Liver (tissue), 8 donors: ENCODE measurements at regions not wholly inside any gene's neighbourhood (a gene's known extent, or its start where the extent isn't known, plus 50 kb on each side); places are given as distances from the start of the nearest gene placed in this dataset.

Source experiments
- DNase-seq: peaks from one replicate; pipeline ENCODE4 v3.0.0-alpha.2; 2017; ENCODE audit warnings: low spot score
- H3K27ac ChIP-seq, 2 donors: one replicate each; pipeline ENCODE4 v1.7.0; 2013; ENCODE audit warnings: inconsistent platforms in 2 of 2, low read length in 2 of 2, control low read depth in 1 of 2, low read depth in 1 of 2, mild to moderate bottlenecking in 1 of 2
- H3K27me3 ChIP-seq, 4 donors: one replicate each; pipeline versions ENCODE4 v1.6.1 to v1.7.0; 2013; ENCODE audit warnings: low read length in 3 of 4, inconsistent platforms in 1 of 4, mild to moderate bottlenecking in 1 of 4, moderate library complexity in 1 of 4; ENCODE audit not compliant: control insufficient read depth in 4 of 4, insufficient read depth in 4 of 4
- H3K36me3 ChIP-seq, 4 donors: one replicate each; pipeline versions ENCODE4 v1.6.1 to v1.7.0; 2013; ENCODE audit warnings: low read length in 3 of 4, mild to moderate bottlenecking in 3 of 4, low read depth in 1 of 4, moderate library complexity in 1 of 4; ENCODE audit not compliant: control insufficient read depth in 4 of 4, insufficient read depth in 3 of 4
- H3K4me1 ChIP-seq, 4 donors: one replicate each; pipeline versions ENCODE4 v1.6.1 to v1.7.0; 2013; ENCODE audit warnings: low read length in 3 of 4, mild to moderate bottlenecking in 3 of 4, moderate library complexity in 1 of 4; ENCODE audit not compliant: control insufficient read depth in 4 of 4, insufficient read depth in 4 of 4
- H3K4me3 ChIP-seq, 3 donors: one replicate each; pipeline versions ENCODE4 v1.6.1 to v1.7.0; 2013; ENCODE audit warnings: low read length in 3 of 3, control low read depth in 1 of 3, low read depth in 1 of 3, mild to moderate bottlenecking in 1 of 3
- H3K9ac ChIP-seq, 2 donors: one replicate each; pipeline ENCODE4 v1.7.0; 2013; ENCODE audit warnings: low read length in 2 of 2, mild to moderate bottlenecking in 2 of 2, moderate library complexity in 2 of 2, control low read depth in 1 of 2, low read depth in 1 of 2
- H3K9me3 ChIP-seq, 4 donors: one replicate each; pipeline versions ENCODE4 v1.6.1 to v1.7.0; 2013; ENCODE audit warnings: low read length in 3 of 4; ENCODE audit not compliant: control insufficient read depth in 4 of 4
- ATF3 ChIP-seq: IDR thresholded peaks from 2 replicates; pipeline ENCODE4 v1.6.1; 2016; ENCODE audit warnings: antibody characterized with exemption
- CTCF ChIP-seq: fragments of 150-350 bp; IDR thresholded peaks from 2 replicates; pipeline ENCODE4 v1.5.1; 2017; ENCODE audit warnings: improper control_type of control experiment, low read depth, low read length; ENCODE audit not compliant: missing input control
- EGR1 ChIP-seq, 2 donors: IDR thresholded peaks; 2 replicates each; pipeline ENCODE4 v1.6.1; 2016 to 2018; ENCODE audit warnings: antibody characterized with exemption in 2 of 2, low read depth in 2 of 2
- FOXA1 ChIP-seq: IDR thresholded peaks from 2 replicates; pipeline ENCODE4 v1.6.1; 2016; ENCODE audit warnings: antibody characterized with exemption
- GABPA ChIP-seq, 2 donors: IDR thresholded peaks in 1 of 2; conservative IDR thresholded peaks in 1 of 2; 2 replicates each; pipeline ENCODE4 v1.6.1; 2016; ENCODE audit warnings: antibody characterized with exemption in 2 of 2, mild to moderate bottlenecking in 1 of 2, moderate library complexity in 1 of 2
- HNF4A ChIP-seq, 2 donors: conservative IDR thresholded peaks; 2 replicates each; pipeline ENCODE4 v1.6.1; 2016; ENCODE audit warnings: antibody characterized with exemption in 2 of 2, mild to moderate bottlenecking in 2 of 2
- HNF4G ChIP-seq: IDR thresholded peaks from 2 replicates; pipeline ENCODE4 v1.6.1; 2016; ENCODE audit warnings: antibody characterized with exemption
- JUND ChIP-seq, 2 donors: IDR thresholded peaks; 2 replicates each; pipeline ENCODE4 v1.6.1; 2016; ENCODE audit warnings: antibody characterized with exemption in 2 of 2
- MAX ChIP-seq: IDR thresholded peaks from 2 replicates; pipeline ENCODE4 v1.6.1; 2016; ENCODE audit warnings: antibody characterized with exemption
- NR2F2 ChIP-seq: IDR thresholded peaks from 2 replicates; pipeline ENCODE4 v1.6.1; 2016; ENCODE audit warnings: antibody characterized with exemption
- RAD21 ChIP-seq, 2 donors: IDR thresholded peaks; 2 replicates each; pipeline ENCODE4 v1.6.1; 2016; ENCODE audit warnings: antibody characterized with exemption in 2 of 2, mild to moderate bottlenecking in 2 of 2
- REST ChIP-seq: IDR thresholded peaks from 2 replicates; pipeline ENCODE4 v1.6.1; 2016; ENCODE audit warnings: antibody characterized with exemption, mild to moderate bottlenecking
- RXRA ChIP-seq, 2 donors: IDR thresholded peaks; 2 replicates each; pipeline ENCODE4 v1.6.1; 2017 to 2018; ENCODE audit warnings: antibody characterized with exemption in 2 of 2, mild to moderate bottlenecking in 1 of 2
- SP1 ChIP-seq: IDR thresholded peaks from 2 replicates; pipeline ENCODE4 v1.6.1; 2018; ENCODE audit warnings: antibody characterized with exemption, mild to moderate bottlenecking
- TAF1 ChIP-seq: conservative IDR thresholded peaks from 2 replicates; pipeline ENCODE4 v1.6.1; 2016; ENCODE audit warnings: antibody characterized with exemption, mild to moderate bottlenecking
- YY1 ChIP-seq: IDR thresholded peaks from 2 replicates; pipeline ENCODE4 v1.6.1; 2016; ENCODE audit warnings: antibody characterized with exemption, mild to moderate bottlenecking
- ZBTB33 ChIP-seq: IDR thresholded peaks from 2 replicates; pipeline ENCODE4 v1.6.1; 2016; ENCODE audit warnings: antibody characterized with exemption
- WGBS: extraction: QIAGEN DNeasy Blood & Tissue Kit; methylation state at CpG from one replicate; pipeline ENCODE4 v1.1.7; 2013; 5-methylcytosine and 5-hydroxymethylcytosine counted together
- donor health status: healthy.
- donor health status: healthy.
- donor health status: healthy.
- donor health status: healthy.
- donor health status: healthy.

GRCh38 chr5:130805036-130805435, 360.0 kb downstream of the HINT1 start:
- no peak for DNase-seq
- no peak overlapping the region for H3K9ac ChIP-seq
- no peak overlapping the region for H3K4me3 ChIP-seq
- no peaks in the 10 kb centered on the region for H3K4me1 ChIP-seq
- no peak overlapping the region for H3K27ac ChIP-seq
- no peaks in the 10 kb centered on the region for H3K36me3 ChIP-seq
- H3K9me3 ChIP-seq: no peaks in the 10 kb centered on the region
- H3K27me3 ChIP-seq: peaks cover 0 to 4% (median 0%) of the 10 kb centered on the region in 4 donors
- TF ChIP-seq MAX (no peak), ATF3 (no peak), HNF4A (conservative IDR thresholded peaks at IDR 0.05) (no peak), JUND (IDR thresholded peaks at IDR 0.05) (no peak), TAF1 (no peak), RXRA (IDR thresholded peaks at IDR 0.05) (no peak), REST (no peak), EGR1 (IDR thresholded peaks at IDR 0.05; ENCODE audit: low read depth in 2 of 2) (no peak), CTCF (no peak), RAD21 (IDR thresholded peaks at IDR 0.05) (no peak), HNF4G (no peak), ZBTB33 (no peak), NR2F2 (no peak), FOXA1 (no peak), GABPA (IDR thresholded peaks at IDR 0.05 in 1 of 2, conservative IDR thresholded peaks at IDR 0.05 in 1 of 2) (no peak), YY1 (no peak)

- Histone ChIP-seq H3K9ac (no peak overlapping the region), H3K36me3 (no peaks in the 10 kb centered on the region), H3K9me3 (peaks cover 0 to 2% (median 0%) of the 10 kb centered on the region in 4 donors), H3K4me3 (no peak overlapping the region), H3K27ac (no peak overlapping the region), H3K27me3 (peaks cover 0 to 4% (median 0%) of the 10 kb centered on the region in 4 donors), H3K4me1 (no peaks in the 10 kb centered on the region)
- 96% methylated on average over 2 of the region's 2 CpGs for WGBS
- DNase-seq: no peak
- TF ChIP-seq GABPA (IDR thresholded peaks at IDR 0.05 in 1 of 2, conservative IDR thresholded peaks at IDR 0.05 in 1 of 2): no peak
- TF ChIP-seq ZBTB33: no peak
- TF ChIP-seq FOXA1: no peak
- no peak for TF ChIP-seq NR2F2
- TF ChIP-seq YY1: no peak
- TF ChIP-seq REST: no peak
- TF ChIP-seq HNF4A (conservative IDR thresholded peaks at IDR 0.05): no peak
- no peak for TF ChIP-seq JUND (IDR thresholded peaks at IDR 0.05)
- no peak for TF ChIP-seq EGR1 (IDR thresholded peaks at IDR 0.05; ENCODE audit: low read depth in 2 of 2)
- TF ChIP-seq RAD21 (IDR thresholded peaks at IDR 0.05): no peak
- no peak for TF ChIP-seq RXRA (IDR thresholded peaks at IDR 0.05)
- TF ChIP-seq HNF4G: no peak
- TF ChIP-seq SP1: no peak
- no peak for TF ChIP-seq TAF1
Observed at GRCh38 chr5:130801963-130802362, 363.1 kb downstream of the HINT1 start.
